ENCODE measurements at regions not wholly inside any gene's neighbourhood (a gene's known extent, or its start where the extent isn't known, plus 50 kb on each side); places are given as distances from the start of the nearest gene placed in this dataset.
"Not testable (repeated sequence)": the region's sequence is repeated elsewhere in the genome, so short reads cannot be mapped to it uniquely, and the experiment has no call there.

GRCh38 chr2:7759898-7760297 lies 842.7 kb downstream of the RNF144A start:
- no peak for DNase-seq (ENCODE audit: extremely low spot score, unreplicated experiment)
- Mint-ChIP-seq H3K4me1 (ENCODE audit: unreplicated experiment) (no peaks in the 10 kb centered on the region), H3K9me3 (ENCODE audit: unreplicated experiment) (peaks cover 10% of the 10 kb centered on the region), H3K27me3 (ENCODE audit: unreplicated experiment) (peaks cover 2% of the 10 kb centered on the region), H3K4me3 (ENCODE audit: unreplicated experiment) (no peak overlapping the region), H3K36me3 (ENCODE audit: unreplicated experiment) (no peaks in the 10 kb centered on the region), H3K27ac (ENCODE audit: unreplicated experiment) (no peak overlapping the region)
- TF ChIP-seq CTCF (IDR thresholded peaks at IDR 0.05), result no peak

GRCh38 chr2:7763418-7763817 lies 846.2 kb downstream of the RNF144A start:
- H3K4me3 Mint-ChIP-seq (ENCODE audit: unreplicated experiment); H3K36me3 Mint-ChIP-seq (ENCODE audit: unreplicated experiment); H3K27ac Mint-ChIP-seq (ENCODE audit: unreplicated experiment); H3K27me3 Mint-ChIP-seq (ENCODE audit: unreplicated experiment); DNase-seq (ENCODE audit: extremely low spot score, unreplicated experiment); H3K4me1 Mint-ChIP-seq (ENCODE audit: unreplicated experiment); H3K9me3 Mint-ChIP-seq (ENCODE audit: unreplicated experiment): not testable (repeated sequence)

- H3K4me3 Mint-ChIP-seq (ENCODE audit: unreplicated experiment), result no peak overlapping the region
- TF ChIP-seq CTCF (IDR thresholded peaks at IDR 0.05), result no peak
- no peak for DNase-seq (ENCODE audit: extremely low spot score, unreplicated experiment)
- no peaks in the 10 kb centered on the region for H3K36me3 Mint-ChIP-seq (ENCODE audit: unreplicated experiment)
- no peaks in the 10 kb centered on the region for H3K9me3 Mint-ChIP-seq (ENCODE audit: unreplicated experiment)
- H3K4me1 Mint-ChIP-seq (ENCODE audit: unreplicated experiment), result no peaks in the 10 kb centered on the region
- H3K27me3 Mint-ChIP-seq (ENCODE audit: unreplicated experiment), result peaks cover 2% of the 10 kb centered on the region
- H3K27ac Mint-ChIP-seq (ENCODE audit: unreplicated experiment), result no peak overlapping the region
These were observed 848.0 kb downstream of the RNF144A start for GRCh38 chr2:7765236-7765635.

GRCh38 chr2:7766088-7766722 lies 849.0 kb downstream of the RNF144A start:
- no peak overlapping the region for H3K27ac Mint-ChIP-seq (ENCODE audit: unreplicated experiment)

GRCh38 chr2:7766978-7767565 lies 849.9 kb downstream of the RNF144A start:
- Mint-ChIP-seq H3K27me3 (ENCODE audit: unreplicated experiment) (peaks cover under 1% of the 10 kb centered on the region), H3K36me3 (ENCODE audit: unreplicated experiment) (no peaks in the 10 kb centered on the region), H3K4me1 (ENCODE audit: unreplicated experiment) (no peaks in the 10 kb centered on the region), H3K27ac (ENCODE audit: unreplicated experiment) (no peak overlapping the region), H3K9me3 (ENCODE audit: unreplicated experiment) (no peaks in the 10 kb centered on the region), H3K4me3 (ENCODE audit: unreplicated experiment) (no peak overlapping the region)
- no peak for DNase-seq (ENCODE audit: extremely low spot score, unreplicated experiment)
- TF ChIP-seq CTCF (IDR thresholded peaks at IDR 0.05), result no peak

More at GRCh38 chr2:7766088-7766722, 849.0 kb downstream of the RNF144A start:
- H3K36me3 Mint-ChIP-seq (ENCODE audit: unreplicated experiment), result no peaks in the 10 kb centered on the region
- no peaks in the 10 kb centered on the region for H3K9me3 Mint-ChIP-seq (ENCODE audit: unreplicated experiment)
- peaks cover 2% of the 10 kb centered on the region for H3K27me3 Mint-ChIP-seq (ENCODE audit: unreplicated experiment)
- H3K4me3 Mint-ChIP-seq (ENCODE audit: unreplicated experiment), result no peak overlapping the region
- no peak for DNase-seq (ENCODE audit: extremely low spot score, unreplicated experiment)
- H3K4me1 Mint-ChIP-seq (ENCODE audit: unreplicated experiment), result no peaks in the 10 kb centered on the region
- no peak for TF ChIP-seq CTCF (IDR thresholded peaks at IDR 0.05)
